Kidney epithelial cell (primary cell): ENCODE measurements at regions not wholly inside any gene's neighbourhood (a gene's known extent, or its start where the extent isn't known, plus 50 kb on each side); places are given as distances from the start of the nearest gene placed in this dataset.
A peak's percentile ranks its signal among the peaks of the same experiment; 100 is the strongest.

ENCODE experiments used
- DNase-seq: peaks from one replicate; pipeline ENCODE4 v3.0.0-alpha.2; 2010; ENCODE audit warnings: low read depth
- H3K27me3 ChIP-seq: 2 replicates; pipeline ENCODE4 v1.6.0; 2011; ENCODE audit warnings: low read length; ENCODE audit not compliant: control insufficient read depth, insufficient read depth
- H3K36me3 ChIP-seq: 2 replicates; pipeline ENCODE4 v1.5.1; 2011; ENCODE audit warnings: low read length; ENCODE audit not compliant: control insufficient read depth, insufficient read depth
- H3K4me3 ChIP-seq: 2 replicates; pipeline ENCODE4 v1.5.1; 2011; ENCODE audit warnings: low read depth, mild to moderate bottlenecking, control low read depth, low read length
- TF ChIP-seq, protein P1 (sequence below): IDR thresholded peaks from 2 replicates; pipeline ENCODE4 v1.5.1; 2011; ENCODE audit warnings: mild to moderate bottlenecking, moderate library complexity, low read length, control low read depth, inconsistent platforms; ENCODE audit not compliant: insufficient read depth, poor library complexity, severe bottlenecking

DNA sequence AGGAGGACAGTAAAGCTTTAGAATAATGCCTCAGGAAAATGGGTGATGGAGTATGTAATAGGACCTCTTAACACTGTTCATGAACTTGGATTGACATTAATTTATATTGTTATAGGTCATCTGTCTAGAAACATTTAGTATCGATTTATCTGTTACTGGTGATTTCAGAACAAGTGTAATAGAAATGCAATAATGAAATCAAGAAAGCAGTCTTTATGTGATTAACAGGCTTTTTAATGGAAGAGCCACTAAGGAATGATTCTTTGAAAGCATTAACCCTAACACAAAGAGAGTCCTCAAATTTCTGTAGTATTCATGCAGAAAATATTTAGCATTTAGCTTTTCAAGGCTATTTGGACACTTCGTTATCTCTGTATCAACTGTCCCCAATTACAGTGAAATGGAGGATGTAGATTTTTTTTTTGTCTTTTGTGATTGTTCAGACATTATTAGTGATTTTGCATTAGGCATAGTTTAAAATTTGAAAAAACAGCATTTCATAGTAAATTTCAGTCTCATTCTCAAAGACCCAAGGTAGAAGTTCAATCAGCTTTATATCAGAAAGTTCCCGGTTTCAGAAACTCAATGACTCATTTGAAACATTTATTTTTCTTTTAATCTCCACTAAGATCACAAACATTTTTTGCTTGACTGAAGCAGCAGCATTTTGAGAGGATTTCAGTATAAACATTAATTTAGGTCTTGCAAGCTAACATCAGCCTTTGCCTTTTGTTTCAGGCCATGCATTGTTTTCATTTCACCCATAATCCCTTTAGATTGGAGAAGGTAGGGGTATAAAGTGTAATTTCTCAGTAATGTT lies 56.3 kb downstream of the AGTR2 start:
- DNase-seq: no peak
- TF ChIP-seq, protein P1, sequence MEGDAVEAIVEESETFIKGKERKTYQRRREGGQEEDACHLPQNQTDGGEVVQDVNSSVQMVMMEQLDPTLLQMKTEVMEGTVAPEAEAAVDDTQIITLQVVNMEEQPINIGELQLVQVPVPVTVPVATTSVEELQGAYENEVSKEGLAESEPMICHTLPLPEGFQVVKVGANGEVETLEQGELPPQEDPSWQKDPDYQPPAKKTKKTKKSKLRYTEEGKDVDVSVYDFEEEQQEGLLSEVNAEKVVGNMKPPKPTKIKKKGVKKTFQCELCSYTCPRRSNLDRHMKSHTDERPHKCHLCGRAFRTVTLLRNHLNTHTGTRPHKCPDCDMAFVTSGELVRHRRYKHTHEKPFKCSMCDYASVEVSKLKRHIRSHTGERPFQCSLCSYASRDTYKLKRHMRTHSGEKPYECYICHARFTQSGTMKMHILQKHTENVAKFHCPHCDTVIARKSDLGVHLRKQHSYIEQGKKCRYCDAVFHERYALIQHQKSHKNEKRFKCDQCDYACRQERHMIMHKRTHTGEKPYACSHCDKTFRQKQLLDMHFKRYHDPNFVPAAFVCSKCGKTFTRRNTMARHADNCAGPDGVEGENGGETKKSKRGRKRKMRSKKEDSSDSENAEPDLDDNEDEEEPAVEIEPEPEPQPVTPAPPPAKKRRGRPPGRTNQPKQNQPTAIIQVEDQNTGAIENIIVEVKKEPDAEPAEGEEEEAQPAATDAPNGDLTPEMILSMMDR: no peak
- H3K4me3 ChIP-seq: no peak overlapping the region
- H3K27me3 ChIP-seq: no peaks in the 10 kb centered on the region
- H3K36me3 ChIP-seq: no peaks in the 10 kb centered on the region

DNA sequence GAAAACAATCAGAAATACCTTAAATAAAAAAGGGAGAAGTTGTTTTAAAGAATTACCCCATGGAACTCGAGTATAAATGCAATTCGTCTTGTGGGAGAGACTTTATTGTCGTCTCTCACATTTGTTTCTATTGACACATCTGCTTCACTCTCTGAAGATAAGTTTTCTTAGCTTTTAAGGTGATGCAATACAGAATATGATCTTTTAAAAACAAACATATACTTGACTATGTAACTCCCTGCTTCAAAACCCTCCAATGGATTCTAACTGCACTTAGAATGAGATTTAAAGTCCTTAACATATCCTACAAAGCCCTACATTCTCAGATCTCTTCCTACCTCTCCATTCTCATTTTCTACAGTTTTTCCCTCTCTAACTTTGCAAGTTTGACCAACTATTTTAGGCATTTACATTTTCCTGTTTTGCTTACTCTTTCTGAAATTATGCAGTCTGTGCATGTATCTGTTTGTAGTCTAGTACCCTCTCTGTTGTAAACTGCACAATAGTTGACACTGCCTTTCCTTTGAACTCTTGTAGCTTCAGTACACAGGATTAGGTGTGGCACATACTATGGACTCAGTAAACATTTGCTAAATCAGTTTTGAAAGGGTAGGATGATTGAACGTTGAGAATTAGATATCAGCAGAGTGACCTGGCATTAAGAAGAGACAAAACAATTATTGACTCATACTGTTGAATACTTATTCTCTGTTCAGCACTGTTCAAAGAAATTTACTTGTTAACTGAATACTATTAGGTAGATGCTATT lies 59.8 kb downstream of the AGTR2 start:
- no peak overlapping the region for H3K4me3 ChIP-seq
- TF ChIP-seq, protein P1: no peak
- DNase-seq: no peak
- no peaks in the 10 kb centered on the region for H3K36me3 ChIP-seq
- H3K27me3 ChIP-seq: no peaks in the 10 kb centered on the region

DNA sequence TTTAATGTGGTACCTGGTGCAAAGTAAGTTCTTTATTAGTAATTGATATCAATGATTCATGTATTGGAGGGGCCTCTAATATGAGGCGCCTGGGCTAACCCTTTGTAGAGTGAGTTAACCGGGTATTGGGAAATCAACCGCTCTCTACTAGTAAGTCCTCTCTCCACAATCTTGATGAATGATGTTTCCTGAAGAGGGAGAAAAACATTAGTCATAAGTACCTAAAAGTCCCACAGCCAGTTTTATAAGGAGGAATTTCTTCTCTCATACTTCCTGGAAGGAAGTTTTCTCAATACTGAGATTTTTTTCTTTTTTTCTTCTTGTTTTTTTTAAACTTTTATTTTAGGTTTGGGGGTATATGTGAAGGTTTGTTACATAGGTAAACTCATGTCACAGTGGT lies 62.3 kb downstream of the AGTR2 start:
- peak; percentile 32 for DNase-seq
- Histone ChIP-seq H3K4me3 (no peak overlapping the region), H3K27me3 (no peaks in the 10 kb centered on the region), H3K36me3 (no peaks in the 10 kb centered on the region)
- TF ChIP-seq, protein P1: no peak

DNA sequence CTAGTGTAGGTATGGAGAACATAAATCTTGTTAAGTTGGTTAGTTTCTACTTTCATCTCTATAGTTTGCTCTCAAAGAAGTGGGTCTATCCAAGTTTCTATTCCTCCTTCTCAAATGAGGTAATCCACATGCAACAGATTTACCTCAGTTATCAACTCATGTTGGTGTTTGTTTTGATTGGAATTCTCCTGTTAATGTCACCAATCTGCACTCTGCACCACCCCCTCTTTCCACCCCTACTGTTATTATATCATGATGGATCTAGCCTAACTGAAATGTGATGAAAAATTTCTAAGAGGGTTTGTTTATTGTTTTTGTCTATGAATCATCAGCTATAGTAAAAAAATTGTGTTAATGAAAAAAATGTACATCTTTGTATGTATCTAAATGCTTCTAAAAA lies 66.1 kb downstream of the AGTR2 start:
- H3K4me3 ChIP-seq: no peak overlapping the region
- TF ChIP-seq, protein P1: no peak
- no peaks in the 10 kb centered on the region for H3K27me3 ChIP-seq
- DNase-seq: no peak
- no peaks in the 10 kb centered on the region for H3K36me3 ChIP-seq

DNA sequence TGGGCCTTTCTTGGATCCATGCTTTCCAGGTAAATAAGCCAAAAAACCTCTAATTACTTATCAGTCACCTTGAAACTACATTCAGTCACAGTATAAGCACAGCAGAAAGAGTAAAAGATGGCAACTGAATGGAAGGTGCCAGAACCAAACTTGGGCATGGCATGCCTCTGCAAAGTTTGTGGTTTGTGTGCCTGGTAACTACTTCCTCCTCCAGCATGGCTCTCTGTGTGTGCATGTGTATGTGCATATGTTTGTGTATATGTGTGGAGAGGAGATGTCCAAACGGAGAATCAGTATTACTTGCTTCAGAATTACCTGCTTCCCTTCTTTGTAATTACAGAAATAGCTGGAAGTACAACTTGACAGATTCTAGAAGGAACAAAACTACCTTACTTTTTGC lies 67.5 kb downstream of the AGTR2 start:
- H3K36me3 ChIP-seq: no peaks in the 10 kb centered on the region
- H3K4me3 ChIP-seq: no peak overlapping the region
- H3K27me3 ChIP-seq: no peaks in the 10 kb centered on the region
- TF ChIP-seq, protein P1: no peak
- DNase-seq: no peak
